OCI-LY3 (cell line): ENCODE measurements at regions not wholly inside any gene's neighbourhood (a gene's known extent, or its start where the extent isn't known, plus 50 kb on each side); places are given as distances from the start of the nearest gene placed in this dataset.

ENCODE experiments used
- H2AFZ ChIP-seq: fragments of 200-600, 300-600 bp; shearing (Covaris generic); 2 replicates; pipeline ENCODE4 v1.6.0; 2014; ENCODE audit warnings: antibody characterized with exemption, low read depth, low read length
- H3K27ac ChIP-seq: fragments of 200-600, 300-600 bp; sonication (generic); 2 replicates; pipeline ENCODE4 v1.5.1; 2014; ENCODE audit warnings: mild to moderate bottlenecking, low read length, moderate library complexity, mixed read lengths
- H3K27me3 ChIP-seq: fragments of 200-600, 300-600 bp; sonication (generic); 2 replicates; pipeline ENCODE4 v1.6.1; 2014; ENCODE audit warnings: low read depth, low read length, mixed read lengths
- H3K36me3 ChIP-seq: fragments of 200-600, 300-600 bp; sonication (generic); replicated peaks from 2 replicates; pipeline ENCODE3; 2014; ENCODE audit warnings: low read depth, low read length, mixed read lengths
- H3K4me1 ChIP-seq: fragments of 300-600, 200-600 bp; sonication (generic); 2 replicates; pipeline ENCODE4 v1.6.1; 2014; ENCODE audit warnings: low read length, mixed read lengths
- H3K4me2 ChIP-seq: fragments of 200-600, 300-600 bp; sonication (generic); 2 replicates; pipeline ENCODE4 v1.6.1; 2014; ENCODE audit warnings: low read length, mixed read lengths
- H3K4me3 ChIP-seq: fragments of 300-600, 200-600 bp; sonication (generic); 2 replicates; pipeline ENCODE4 v1.5.1; 2014; ENCODE audit warnings: antibody characterized with exemption, mild to moderate bottlenecking, low read length, moderate library complexity
- H3K79me2 ChIP-seq: fragments of 300-600, 200-600 bp; shearing (Covaris generic); 2 replicates; pipeline ENCODE4 v1.6.1; 2014; ENCODE audit warnings: mild to moderate bottlenecking, low read length, mixed read lengths
- H3K9ac ChIP-seq: fragments of 300-600, 200-600 bp; shearing (Covaris generic); 2 replicates; pipeline ENCODE4 v1.6.0; 2014; ENCODE audit warnings: mild to moderate bottlenecking, low read length, moderate library complexity
- H3K9me3 ChIP-seq: fragments of 200-600, 300-600 bp; shearing (Covaris generic); 2 replicates; pipeline ENCODE4 v1.6.1; 2014; ENCODE audit warnings: low read length, mixed read lengths; ENCODE audit not compliant: insufficient read depth
- H4K20me1 ChIP-seq: fragments of 200-600, 300-600 bp; sonication (generic); 2 replicates; pipeline ENCODE4 v1.6.1; 2016; ENCODE audit warnings: low read length, mixed read lengths; ENCODE audit not compliant: insufficient read depth
- CTCF ChIP-seq: fragments of 200-600, 300-600 bp; sonication (generic); IDR thresholded peaks from 2 replicates; pipeline ENCODE4 v1.5.1; 2014; ENCODE audit warnings: antibody characterized with exemption, low read length, low read depth
- EZH2phosphoT487 ChIP-seq: fragments of 200-600 bp; shearing (Covaris generic); IDR thresholded peaks from 2 replicates; pipeline ENCODE4 v1.6.1; 2018; ENCODE audit warnings: antibody characterized with exemption, mixed run types, low read depth

GRCh38 chr3:110790631-110791030 lies 281.0 kb upstream of the NECTIN3 start:
- Histone ChIP-seq H3K4me1 (no peaks in the 10 kb centered on the region), H3K4me2 (no peak overlapping the region), H3K9me3 (no peaks in the 10 kb centered on the region), H3K27ac (no peak overlapping the region), H2AFZ (no peak overlapping the region), H3K36me3 (no peaks in the 10 kb centered on the region), H3K4me3 (no peak overlapping the region), H3K79me2 (no peaks in the 10 kb centered on the region), H4K20me1 (no peaks in the 10 kb centered on the region), H3K9ac (no peak overlapping the region), H3K27me3 (no peaks in the 10 kb centered on the region)
- no peak for TF ChIP-seq CTCF
- no peak for TF ChIP-seq EZH2phosphoT487

GRCh38 chr3:110791995-110792686 lies 279.5 kb upstream of the NECTIN3 start:
- H3K27me3 ChIP-seq, result no peaks in the 10 kb centered on the region
- no peak overlapping the region for H3K4me3 ChIP-seq
- H3K4me1 ChIP-seq, result no peaks in the 10 kb centered on the region
- H3K4me2 ChIP-seq, result no peak overlapping the region
- no peak overlapping the region for H3K9ac ChIP-seq
- no peaks in the 10 kb centered on the region for H3K36me3 ChIP-seq
- H4K20me1 ChIP-seq, result no peaks in the 10 kb centered on the region
- TF ChIP-seq EZH2phosphoT487 (no peak), CTCF (no peak)
- H2AFZ ChIP-seq, result no peak overlapping the region
- no peaks in the 10 kb centered on the region for H3K9me3 ChIP-seq
- H3K79me2 ChIP-seq, result no peaks in the 10 kb centered on the region
- H3K27ac ChIP-seq, result no peak overlapping the region

- Histone ChIP-seq H3K79me2 (no peaks in the 10 kb centered on the region), H3K4me2 (no peak overlapping the region), H2AFZ (no peak overlapping the region), H3K4me1 (no peaks in the 10 kb centered on the region), H3K9ac (no peak overlapping the region), H3K36me3 (no peaks in the 10 kb centered on the region), H3K27me3 (no peaks in the 10 kb centered on the region), H4K20me1 (no peaks in the 10 kb centered on the region), H3K9me3 (no peaks in the 10 kb centered on the region), H3K27ac (no peak overlapping the region), H3K4me3 (no peak overlapping the region)
- TF ChIP-seq CTCF, result no peak
- no peak for TF ChIP-seq EZH2phosphoT487
Measured at GRCh38 chr3:110793611-110794010, 278.0 kb upstream of the NECTIN3 start.

GRCh38 chr3:110795163-110795562 lies 276.5 kb upstream of the NECTIN3 start:
- H3K9me3 ChIP-seq, result no peaks in the 10 kb centered on the region
- H3K79me2 ChIP-seq, result no peaks in the 10 kb centered on the region
- H2AFZ ChIP-seq, result no peak overlapping the region
- H3K27me3 ChIP-seq, result no peaks in the 10 kb centered on the region
- TF ChIP-seq EZH2phosphoT487, result no peak
- TF ChIP-seq CTCF, result no peak
- no peak overlapping the region for H3K9ac ChIP-seq
- no peak overlapping the region for H3K27ac ChIP-seq
- no peaks in the 10 kb centered on the region for H4K20me1 ChIP-seq
- H3K36me3 ChIP-seq, result no peaks in the 10 kb centered on the region
- H3K4me2 ChIP-seq, result no peak overlapping the region
- H3K4me1 ChIP-seq, result no peaks in the 10 kb centered on the region
- no peak overlapping the region for H3K4me3 ChIP-seq
